ENCODE measurements at regions not wholly inside any gene's neighbourhood (a gene's known extent, or its start where the extent isn't known, plus 50 kb on each side); places are given as distances from the start of the nearest gene placed in this dataset.

GRCh38 chr2:234403751-234404150, 93.1 kb downstream of the ARL4C start:
- no peak for TF ChIP-seq EZH2 (IDR thresholded peaks at IDR 0.05; ENCODE audit: low read length)
- no peak for TF ChIP-seq CTCF (optimal IDR thresholded peaks at IDR 0.05 in 1 of 3, IDR thresholded peaks at IDR 0.05 in 1 of 3, conservative IDR thresholded peaks at IDR 0.05 in 1 of 3; ENCODE audit: extremely low read depth in 1 of 3, insufficient read depth in 2 of 3, low read length in 3 of 3)

All from keratinocyte (primary cell).